Amniotic epithelial cell (primary cell): ENCODE measurements at regions not wholly inside any gene's neighbourhood (a gene's known extent, or its start where the extent isn't known, plus 50 kb on each side); places are given as distances from the start of the nearest gene placed in this dataset.

Experiments
- DNase-seq: peaks from one replicate; pipeline ENCODE4 v3.0.0-alpha.2; 2010; ENCODE audit warnings: low read depth

DNA sequence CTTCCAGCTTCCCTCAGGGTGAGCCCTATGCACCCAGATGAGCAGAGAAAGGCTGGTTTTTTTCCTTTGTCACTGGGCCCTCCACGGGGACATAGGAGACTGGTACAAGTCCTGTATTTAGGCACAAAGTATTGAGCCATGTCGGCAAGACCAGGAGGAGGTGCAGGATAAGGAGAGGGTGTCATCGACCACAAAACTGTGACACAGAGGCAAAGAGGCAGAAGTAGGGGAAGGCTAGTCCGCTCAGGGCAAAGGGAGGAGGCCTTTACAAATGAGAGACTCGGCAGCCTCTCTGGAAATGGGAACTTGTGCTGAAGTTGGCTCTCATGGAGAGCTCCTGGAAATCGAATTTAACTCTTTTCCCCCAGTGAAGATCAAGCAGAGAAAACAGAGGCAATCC is 70.7 kb upstream of the CAMK1G start:
- no peak for DNase-seq

DNA sequence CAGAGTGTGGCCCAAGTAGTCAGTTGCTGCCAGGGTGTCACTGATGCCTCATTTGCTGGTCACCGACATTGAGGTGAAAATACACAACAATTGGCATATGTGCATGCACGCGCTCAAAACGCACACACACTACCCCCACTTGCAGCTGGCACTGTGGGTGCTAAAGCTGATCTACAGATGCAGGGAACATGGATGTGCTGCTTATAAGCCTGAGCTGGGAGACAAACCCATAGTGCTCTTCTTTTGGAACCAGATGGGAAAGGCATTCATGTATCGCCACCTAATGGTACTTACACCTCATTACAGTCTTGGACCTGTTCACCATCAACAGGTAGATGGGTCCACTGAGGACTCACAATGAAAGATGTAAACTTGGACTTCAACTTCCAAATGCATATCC is 70.3 kb upstream of the CAMK1G start:
- DNase-seq, result peak; percentile 61

DNA sequence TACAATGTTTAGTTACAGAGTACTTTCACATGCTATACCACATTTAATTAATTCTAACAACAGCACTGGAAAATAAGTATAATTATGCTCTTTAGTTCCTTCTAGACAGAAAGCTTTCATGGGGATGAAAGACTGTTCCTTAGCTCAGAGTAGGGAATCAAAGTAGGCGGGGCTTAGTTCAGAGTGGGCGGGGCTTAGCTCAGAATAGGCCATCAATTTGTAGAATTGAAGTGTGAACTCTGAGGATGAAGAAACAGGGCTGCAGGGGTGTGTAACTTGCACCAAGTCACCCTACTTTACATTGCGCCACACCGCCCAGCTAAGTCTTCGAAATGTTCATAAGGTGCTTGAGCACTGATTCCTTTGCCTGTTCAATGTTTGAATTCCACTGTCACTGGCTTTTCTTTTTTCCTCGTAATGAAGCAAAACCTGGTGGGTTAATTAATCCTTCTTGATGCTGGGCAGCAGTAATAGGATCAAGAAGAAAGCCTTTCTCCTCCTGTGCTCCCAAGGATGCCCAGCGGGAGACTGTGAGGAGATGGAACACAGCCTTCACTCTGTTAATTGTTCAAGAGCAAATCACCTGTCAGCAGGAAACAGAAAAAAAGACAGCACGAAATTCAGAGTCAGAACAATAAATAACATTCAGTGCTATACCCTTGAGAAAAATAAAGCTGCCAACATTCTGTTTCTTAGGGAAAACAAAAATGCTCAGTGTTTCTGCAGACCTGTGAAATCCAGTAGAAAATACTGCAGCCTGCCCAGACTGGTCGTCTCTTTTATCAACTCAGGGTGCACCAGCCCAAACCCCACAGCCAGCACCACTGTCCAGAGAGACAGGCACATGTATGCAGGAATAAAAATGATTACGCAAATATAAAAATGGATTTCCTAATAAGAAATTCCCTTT is 66.5 kb upstream of the CAMK1G start:
- no peak for DNase-seq

DNA sequence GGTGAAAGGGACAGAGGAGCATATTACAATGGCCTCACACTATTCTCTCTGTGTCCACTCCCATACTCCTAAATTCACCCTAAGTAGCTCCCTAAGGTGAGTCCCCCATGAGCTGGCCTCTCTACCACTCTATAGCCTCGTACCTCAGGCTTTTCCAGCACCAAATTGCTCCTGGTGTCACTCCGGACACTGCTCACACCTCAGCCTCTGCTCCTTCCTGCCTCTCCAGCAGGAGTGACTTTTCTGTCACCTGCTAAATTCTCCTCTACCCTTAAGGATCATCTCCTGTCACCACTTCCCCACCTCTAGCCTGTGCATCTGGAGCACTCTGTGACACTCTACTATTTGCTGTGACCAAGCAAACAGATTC is 65.8 kb upstream of the CAMK1G start:
- no peak for DNase-seq

DNA sequence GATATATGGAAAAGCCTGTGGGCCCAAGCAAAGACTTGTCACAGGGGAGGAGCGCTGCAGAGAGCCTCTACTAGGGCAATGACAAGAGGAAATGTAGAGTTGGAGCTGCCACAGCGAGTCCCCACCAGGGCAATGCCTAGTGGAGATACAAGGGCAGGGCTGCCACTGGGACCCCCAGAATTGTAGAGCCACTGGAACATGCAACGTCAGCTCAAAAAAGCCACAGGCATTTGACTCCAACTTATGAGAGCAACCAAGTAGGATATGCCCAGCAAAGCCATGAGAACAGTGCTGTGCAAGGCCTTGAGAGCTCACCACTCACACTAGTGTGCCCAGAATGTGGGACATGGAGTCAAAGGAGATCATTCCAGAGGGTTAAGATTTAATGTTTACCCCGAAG is 63.7 kb upstream of the CAMK1G start:
- DNase-seq, result no peak

DNA sequence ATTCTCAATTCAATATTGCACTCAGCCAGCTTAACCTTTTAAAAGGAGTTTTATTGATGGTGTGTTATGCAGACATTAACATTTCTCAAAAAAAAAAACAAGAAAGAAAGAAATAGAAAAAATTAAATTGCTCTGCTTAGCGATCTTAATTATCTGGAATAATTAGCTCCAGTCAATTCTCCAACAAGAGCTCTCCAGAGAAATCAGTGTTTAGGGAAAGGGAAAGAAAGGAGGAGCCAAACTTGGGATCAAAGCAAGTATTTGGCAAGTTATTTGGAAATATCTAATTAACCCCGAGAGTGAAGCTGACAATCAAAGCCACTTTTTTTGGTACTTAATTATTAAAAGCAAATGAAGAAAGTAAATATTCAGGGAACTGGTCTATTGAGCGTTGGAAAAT is 60.7 kb upstream of the CAMK1G start:
- DNase-seq, result no peak

DNA sequence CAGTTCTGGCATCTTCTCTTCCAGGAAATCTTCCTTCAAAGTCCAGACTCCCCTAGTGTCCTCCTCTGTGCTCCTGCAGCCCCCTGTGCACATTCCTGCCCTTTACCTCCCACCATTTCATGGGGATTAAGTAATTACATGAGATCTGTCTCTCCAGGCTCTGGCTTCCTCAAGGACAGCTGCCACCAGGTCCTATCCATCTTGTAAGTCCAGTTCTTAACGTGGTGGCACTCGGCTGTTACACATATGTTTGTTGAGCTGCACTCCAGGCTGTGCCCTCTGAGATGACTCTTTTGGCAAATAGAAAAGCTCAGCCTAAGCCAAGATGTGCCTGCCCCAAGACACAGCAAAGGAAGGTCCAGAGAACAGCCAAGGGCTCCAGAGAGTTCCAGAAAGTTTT is 57.4 kb upstream of the CAMK1G start:
- no peak for DNase-seq

DNA sequence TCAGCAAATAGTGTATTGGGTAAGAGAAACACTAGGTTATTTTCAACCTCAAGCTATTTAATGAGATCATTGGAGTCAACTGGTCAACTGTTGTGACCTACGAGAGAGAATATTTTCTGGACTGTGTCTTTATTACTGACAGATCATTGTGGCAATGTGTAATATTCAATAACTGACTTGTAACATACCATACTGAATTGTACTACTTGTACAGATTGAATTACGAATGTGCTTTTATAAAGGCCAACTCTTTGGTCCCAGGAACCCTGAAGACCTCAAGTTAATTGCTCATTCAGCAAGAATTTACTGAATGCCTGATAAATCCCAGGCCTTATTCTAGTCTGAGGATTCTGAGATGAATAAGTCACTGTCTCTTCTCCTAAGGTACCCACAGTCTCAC is 56.1 kb upstream of the CAMK1G start:
- DNase-seq, result peak; percentile 67

DNA sequence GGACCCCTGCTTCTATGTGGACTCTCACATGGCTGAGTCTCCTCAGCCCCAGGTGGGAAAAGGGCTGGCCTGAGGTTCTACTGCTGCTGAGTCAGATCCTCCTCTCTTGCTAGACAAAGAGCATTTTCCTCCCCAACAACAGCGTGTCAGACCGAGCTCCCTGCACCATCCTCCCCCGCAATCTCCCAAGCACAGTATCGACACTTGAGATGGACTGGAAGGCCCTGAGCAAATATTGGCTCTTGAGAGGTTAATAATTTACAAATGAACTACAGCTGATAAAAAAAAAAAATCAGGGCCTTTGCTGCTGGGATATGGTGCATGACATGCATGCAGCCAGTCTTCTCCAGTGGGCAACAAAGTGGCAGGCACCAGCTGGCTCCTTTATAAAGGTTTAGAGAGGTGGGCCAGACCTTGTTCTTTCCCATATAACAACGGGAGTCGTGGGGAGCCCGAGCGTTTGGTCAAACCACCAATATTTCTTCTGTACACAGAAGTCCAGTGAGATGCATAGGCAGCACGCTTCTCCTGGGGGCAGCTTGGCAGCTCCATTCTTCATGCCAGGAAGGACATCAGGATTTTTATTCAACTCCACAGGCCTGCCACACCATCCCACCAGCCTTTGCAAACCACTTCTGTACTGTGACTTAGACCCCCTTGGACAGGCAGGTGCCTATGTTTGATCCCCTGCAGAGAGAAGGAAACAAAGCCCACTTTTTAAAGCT is 55.4 kb upstream of the CAMK1G start:
- peak; percentile 29 for DNase-seq

DNA sequence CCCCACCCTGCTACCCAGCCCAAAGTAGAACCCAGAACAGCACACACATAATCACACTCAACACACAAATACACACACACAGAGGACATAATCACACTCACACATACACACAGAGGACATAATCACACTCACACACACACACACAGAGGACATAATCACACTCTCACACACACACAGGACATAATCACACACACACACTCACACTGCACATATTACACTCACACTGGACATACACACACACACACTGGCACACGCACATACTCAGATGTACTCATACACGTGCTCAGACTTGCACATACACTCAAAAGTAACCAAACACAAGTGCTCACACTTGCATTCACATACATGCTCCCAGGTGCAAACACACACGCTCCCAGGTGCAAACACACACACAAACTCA is 54.3 kb upstream of the CAMK1G start:
- DNase-seq, result no peak

DNA sequence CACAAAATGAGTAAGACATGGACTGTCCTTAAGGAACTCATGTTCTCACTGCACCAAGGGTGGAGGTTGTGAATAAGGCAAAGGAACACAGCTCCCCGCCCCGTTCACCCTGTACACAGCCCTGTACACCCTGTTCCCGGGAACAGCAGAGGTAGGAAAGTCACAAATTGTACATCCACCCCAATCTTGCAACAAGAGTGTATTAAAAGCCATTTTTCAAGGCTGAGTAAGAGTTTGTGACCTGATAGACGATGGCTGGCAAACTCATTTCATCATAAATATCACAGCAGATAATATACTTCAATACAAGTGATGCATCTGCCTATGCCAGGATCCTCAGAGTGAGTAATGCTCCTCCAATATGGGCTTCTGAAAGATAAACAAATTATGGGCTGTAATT is 52.5 kb upstream of the CAMK1G start:
- DNase-seq, result peak; percentile 20

DNA sequence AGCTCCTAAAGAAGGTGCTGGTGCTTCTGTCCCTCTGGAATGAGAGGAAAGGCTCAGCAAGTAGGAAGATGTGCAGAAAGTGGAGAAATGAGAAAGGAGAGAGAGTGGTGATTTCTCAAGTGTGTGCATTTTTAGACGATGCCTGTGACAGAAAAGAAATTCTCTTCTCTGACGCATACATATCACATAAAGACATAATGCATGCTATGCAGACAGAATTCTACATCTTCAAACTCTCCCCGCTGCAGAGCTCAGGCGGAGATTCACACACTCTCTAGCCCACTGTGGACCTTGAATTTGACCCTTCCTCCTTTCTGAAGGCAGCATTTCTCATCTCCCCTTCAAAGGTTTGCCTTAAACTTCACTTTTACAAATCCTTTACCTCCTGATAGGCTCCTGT is 52.0 kb upstream of the CAMK1G start:
- peak; percentile 3 for DNase-seq
